ENCODE measurements at regions not wholly inside any gene's neighbourhood (a gene's known extent, or its start where the extent isn't known, plus 50 kb on each side); places are given as distances from the start of the nearest gene placed in this dataset.

- DNase-seq = no peak
These were observed 635.6 kb upstream of the ALCAM start for GRCh38 chr3:104731074-104731473.

GRCh38 chr3:104734627-104735026 is 632.1 kb upstream of the ALCAM start:
- no peak for DNase-seq

- no peak for DNase-seq
These were observed 631.0 kb upstream of the ALCAM start for GRCh38 chr3:104735691-104736090.

GRCh38 chr3:104738271-104738670 is 628.4 kb upstream of the ALCAM start:
- DNase-seq = no peak

GRCh38 chr3:104740874-104741379 is 625.8 kb upstream of the ALCAM start:
- no peak for DNase-seq

GRCh38 chr3:104742044-104742443 is 624.7 kb upstream of the ALCAM start:
- no peak for DNase-seq

- no peak for DNase-seq
These were observed 621.4 kb upstream of the ALCAM start for GRCh38 chr3:104745313-104745712.

GRCh38 chr3:104746056-104746455 is 620.7 kb upstream of the ALCAM start:
- DNase-seq = no peak

- no peak for DNase-seq
These were observed 616.1 kb upstream of the ALCAM start for GRCh38 chr3:104750581-104750980.

GRCh38 chr3:104755791-104756190 is 610.9 kb upstream of the ALCAM start:
- DNase-seq = no peak

GRCh38 chr3:104763007-104763406 is 603.7 kb upstream of the ALCAM start:
- no peak for DNase-seq

GRCh38 chr3:104764496-104764895 is 602.2 kb upstream of the ALCAM start:
- DNase-seq = no peak

GRCh38 chr3:104768886-104769285 is 597.8 kb upstream of the ALCAM start:
- no peak for DNase-seq

GRCh38 chr3:104779324-104779723 is 587.4 kb upstream of the ALCAM start:
- no peak for DNase-seq

GRCh38 chr3:104781112-104781511 is 585.6 kb upstream of the ALCAM start:
- DNase-seq = no peak

GRCh38 chr3:104785947-104786346 is 580.8 kb upstream of the ALCAM start:
- DNase-seq = no peak

- no peak for DNase-seq
These were observed 579.4 kb upstream of the ALCAM start for GRCh38 chr3:104787306-104787705.

- no peak for DNase-seq
These were observed 577.9 kb upstream of the ALCAM start for GRCh38 chr3:104788807-104789206.

GRCh38 chr3:104791331-104791730 is 575.4 kb upstream of the ALCAM start:
- no peak for DNase-seq

- DNase-seq = no peak
These were observed 570.2 kb upstream of the ALCAM start for GRCh38 chr3:104796556-104796955.

GRCh38 chr3:104805042-104805441 is 561.7 kb upstream of the ALCAM start:
- no peak for DNase-seq

GRCh38 chr3:104805508-104805907 is 561.2 kb upstream of the ALCAM start:
- DNase-seq = no peak

- DNase-seq = no peak
These were observed 555.8 kb upstream of the ALCAM start for GRCh38 chr3:104810896-104811295.

- DNase-seq = no peak
These were observed 550.7 kb upstream of the ALCAM start for GRCh38 chr3:104816008-104816407.

- no peak for DNase-seq
These were observed 550.0 kb upstream of the ALCAM start for GRCh38 chr3:104816716-104817115.

GRCh38 chr3:104819333-104819732 is 547.4 kb upstream of the ALCAM start:
- DNase-seq = no peak

Data from suppressor macrophage treated with lipopolysaccharide for 4 hours (primary cell).